ENCODE measurements at regions not wholly inside any gene's neighbourhood (a gene's known extent, or its start where the extent isn't known, plus 50 kb on each side); places are given as distances from the start of the nearest gene placed in this dataset.

GRCh38 chr9:78565481-78565880 lies 268.6 kb downstream of the PSAT1 start:
- no peak overlapping the region for H3K4me3 Mint-ChIP-seq (ENCODE audit: low read depth, unreplicated experiment)
- BruUV-seq (replicated peaks) = no TSS peak
- no peaks in the 10 kb centered on the region for H3K4me1 Mint-ChIP-seq (ENCODE audit: low read depth, unreplicated experiment)
- DNase-seq = no peak
- H3K27ac Mint-ChIP-seq (ENCODE audit: unreplicated experiment) = no peak overlapping the region
- H3K36me3 Mint-ChIP-seq (ENCODE audit: insufficient read depth, unreplicated experiment) = no peaks in the 10 kb centered on the region
- CTCF ChIA-PET = no interaction called here
- intact Hi-C loops (cut with micrococcal nuclease; ENCODE audit: unreplicated experiment) = no loop called here
- H3K27me3 Mint-ChIP-seq (ENCODE audit: unreplicated experiment) = peaks cover 13% of the 10 kb centered on the region
- H3K9me3 Mint-ChIP-seq (ENCODE audit: low read depth, unreplicated experiment) = peaks cover 4% of the 10 kb centered on the region
- no peak for TF ChIP-seq CTCF (IDR thresholded peaks at IDR 0.05; ENCODE audit: unreplicated experiment)

- no peak for TF ChIP-seq CTCF (IDR thresholded peaks at IDR 0.05; ENCODE audit: unreplicated experiment)
- CTCF ChIA-PET = no interaction called here
- no peaks in the 10 kb centered on the region for H3K4me1 Mint-ChIP-seq (ENCODE audit: low read depth, unreplicated experiment)
- no TSS peak for BruUV-seq (replicated peaks)
- peaks cover 4% of the 10 kb centered on the region for H3K9me3 Mint-ChIP-seq (ENCODE audit: low read depth, unreplicated experiment)
- intact Hi-C loops (cut with micrococcal nuclease; ENCODE audit: unreplicated experiment) = no loop called here
- no peak overlapping the region for H3K4me3 Mint-ChIP-seq (ENCODE audit: low read depth, unreplicated experiment)
- DNase-seq = no peak
- H3K27ac Mint-ChIP-seq (ENCODE audit: unreplicated experiment) = no peak overlapping the region
- H3K36me3 Mint-ChIP-seq (ENCODE audit: insufficient read depth, unreplicated experiment) = no peaks in the 10 kb centered on the region
- H3K27me3 Mint-ChIP-seq (ENCODE audit: unreplicated experiment) = peaks cover 13% of the 10 kb centered on the region
Observed at GRCh38 chr9:78566521-78566920, 269.6 kb downstream of the PSAT1 start.

- no peak for DNase-seq
- intact Hi-C loops (cut with micrococcal nuclease; ENCODE audit: unreplicated experiment) = no loop called here
- no peak overlapping the region for H3K27ac Mint-ChIP-seq (ENCODE audit: unreplicated experiment)
- peaks cover 13% of the 10 kb centered on the region for H3K27me3 Mint-ChIP-seq (ENCODE audit: unreplicated experiment)
- peaks cover 4% of the 10 kb centered on the region for H3K9me3 Mint-ChIP-seq (ENCODE audit: low read depth, unreplicated experiment)
- H3K4me3 Mint-ChIP-seq (ENCODE audit: low read depth, unreplicated experiment) = no peak overlapping the region
- H3K4me1 Mint-ChIP-seq (ENCODE audit: low read depth, unreplicated experiment) = no peaks in the 10 kb centered on the region
- CTCF ChIA-PET = no interaction called here
- TF ChIP-seq CTCF (IDR thresholded peaks at IDR 0.05; ENCODE audit: unreplicated experiment) = no peak
- no TSS peak for BruUV-seq (replicated peaks)
- H3K36me3 Mint-ChIP-seq (ENCODE audit: insufficient read depth, unreplicated experiment) = no peaks in the 10 kb centered on the region
Observed at GRCh38 chr9:78566948-78567675, 270.2 kb downstream of the PSAT1 start.

GRCh38 chr9:78567693-78568092 lies 270.8 kb downstream of the PSAT1 start:
- no TSS peak for BruUV-seq (replicated peaks)
- intact Hi-C loops (cut with micrococcal nuclease; ENCODE audit: unreplicated experiment) = no loop called here
- no peak for DNase-seq
- Mint-ChIP-seq H3K36me3 (ENCODE audit: insufficient read depth, unreplicated experiment) (no peaks in the 10 kb centered on the region), H3K4me1 (ENCODE audit: low read depth, unreplicated experiment) (no peaks in the 10 kb centered on the region), H3K27me3 (ENCODE audit: unreplicated experiment) (peaks cover 13% of the 10 kb centered on the region), H3K27ac (ENCODE audit: unreplicated experiment) (no peak overlapping the region), H3K9me3 (ENCODE audit: low read depth, unreplicated experiment) (peaks cover 4% of the 10 kb centered on the region), H3K4me3 (ENCODE audit: low read depth, unreplicated experiment) (no peak overlapping the region)
- TF ChIP-seq CTCF (IDR thresholded peaks at IDR 0.05; ENCODE audit: unreplicated experiment) = no peak
- CTCF ChIA-PET = no interaction called here
